ENCODE measurements at regions not wholly inside any gene's neighbourhood (a gene's known extent, or its start where the extent isn't known, plus 50 kb on each side); places are given as distances from the start of the nearest gene placed in this dataset.

GRCh38 chr12:30000401-30000800, 216.7 kb upstream of the TMTC1 start:
- no peaks in the 10 kb centered on the region for H3K36me3 Mint-ChIP-seq
- H3K27ac Mint-ChIP-seq: no peak overlapping the region
- Histone ChIP-seq H3K27me3 (ENCODE audit: insufficient read depth, low read length) (no peaks in the 10 kb centered on the region), H3K4me3 (ENCODE audit: low read length in 2 of 2) (no peak overlapping the region), H3K36me3 (ENCODE audit: insufficient read depth, low read length) (no peaks in the 10 kb centered on the region), H3K27ac (ENCODE audit: low read depth, low read length) (no peak overlapping the region), H3K9me3 (ENCODE audit: control insufficient read depth in 1 of 2, low read length in 2 of 2) (no peaks in the 10 kb centered on the region), H3K4me1 (ENCODE audit: insufficient read depth, low read length) (no peaks in the 10 kb centered on the region)
- peaks cover 0 to 1% (median 0%) of the 10 kb centered on the region in 4 donors for H3K4me1 Mint-ChIP-seq
- no peak overlapping the region for H3K4me3 Mint-ChIP-seq
- ChIA-PET CTCF (ENCODE audit: partially characterized antibody) (no interaction called here), POLR2A (ENCODE audit: partially characterized antibody) (no interaction called here)
- DNase-seq: no peak
- peaks cover 0 to 1% of the 10 kb centered on the region in 2 donors for H3K27me3 Mint-ChIP-seq
- intact Hi-C loops (cut with micrococcal nuclease): no loop called here
- H3K9me3 Mint-ChIP-seq: peaks cover 0 to 4% (median 0%) of the 10 kb centered on the region in 8 donors

GRCh38 chr12:29996993-29997392, 213.3 kb upstream of the TMTC1 start:
- H3K4me3 Mint-ChIP-seq: no peak overlapping the region

GRCh38 chr12:29992366-29992765, 208.6 kb upstream of the TMTC1 start:
- no peak overlapping the region for H3K27ac ChIP-seq (ENCODE audit: low read depth, low read length)
- peaks cover 0 to 1% of the 10 kb centered on the region in 2 donors for H3K27me3 Mint-ChIP-seq
- no peaks in the 10 kb centered on the region for H3K36me3 ChIP-seq (ENCODE audit: insufficient read depth, low read length)
- no peaks in the 10 kb centered on the region for H3K4me1 Mint-ChIP-seq
- H3K27me3 ChIP-seq (ENCODE audit: insufficient read depth, low read length): no peaks in the 10 kb centered on the region
- no peaks in the 10 kb centered on the region for H3K4me1 ChIP-seq (ENCODE audit: insufficient read depth, low read length)
- H3K4me3 Mint-ChIP-seq: no peak overlapping the region
- H3K4me3 ChIP-seq (ENCODE audit: low read length in 2 of 2): no peak overlapping the region
- peaks cover 0 to 6% (median 0%) of the 10 kb centered on the region in 8 donors for H3K9me3 Mint-ChIP-seq
- POLR2A ChIA-PET (ENCODE audit: partially characterized antibody): no interaction called here
- intact Hi-C loops (cut with micrococcal nuclease): no loop called here
- DNase-seq: no peak
- CTCF ChIA-PET (ENCODE audit: partially characterized antibody): no interaction called here
- no peak overlapping the region for H3K27ac Mint-ChIP-seq
- H3K36me3 Mint-ChIP-seq: no peaks in the 10 kb centered on the region
- H3K9me3 ChIP-seq (ENCODE audit: control insufficient read depth in 1 of 2, low read length in 2 of 2): no peaks in the 10 kb centered on the region

More at GRCh38 chr12:29996993-29997392, 213.3 kb upstream of the TMTC1 start:
- Mint-ChIP-seq H3K4me1 (peaks cover 0 to 1% (median 0%) of the 10 kb centered on the region in 4 donors), H3K9me3 (peaks cover 0 to 4% (median 0%) of the 10 kb centered on the region in 8 donors), H3K27ac (no peak overlapping the region), H3K27me3 (peaks cover 0 to 1% of the 10 kb centered on the region in 2 donors), H3K36me3 (no peaks in the 10 kb centered on the region)
- Histone ChIP-seq H3K9me3 (ENCODE audit: control insufficient read depth in 1 of 2, low read length in 2 of 2) (no peaks in the 10 kb centered on the region), H3K4me3 (ENCODE audit: low read length in 2 of 2) (no peak overlapping the region), H3K27ac (ENCODE audit: low read depth, low read length) (no peak overlapping the region), H3K36me3 (ENCODE audit: insufficient read depth, low read length) (no peaks in the 10 kb centered on the region), H3K27me3 (ENCODE audit: insufficient read depth, low read length) (no peaks in the 10 kb centered on the region), H3K4me1 (ENCODE audit: insufficient read depth, low read length) (no peaks in the 10 kb centered on the region)
- intact Hi-C loops (cut with micrococcal nuclease): no loop called here
- ChIA-PET POLR2A (ENCODE audit: partially characterized antibody) (no interaction called here), CTCF (ENCODE audit: partially characterized antibody) (no interaction called here)
- no peak for DNase-seq

- H3K4me1 Mint-ChIP-seq: no peaks in the 10 kb centered on the region
These were observed 208.2 kb upstream of the TMTC1 start for GRCh38 chr12:29991924-29992323.

GRCh38 chr12:29990971-29991370, 207.2 kb upstream of the TMTC1 start:
- no peak for DNase-seq
- Histone ChIP-seq H3K27ac (ENCODE audit: low read depth, low read length) (no peak overlapping the region), H3K9me3 (ENCODE audit: control insufficient read depth in 1 of 2, low read length in 2 of 2) (no peaks in the 10 kb centered on the region), H3K36me3 (ENCODE audit: insufficient read depth, low read length) (no peaks in the 10 kb centered on the region), H3K4me3 (ENCODE audit: low read length in 2 of 2) (no peak overlapping the region), H3K4me1 (ENCODE audit: insufficient read depth, low read length) (no peaks in the 10 kb centered on the region), H3K27me3 (ENCODE audit: insufficient read depth, low read length) (no peaks in the 10 kb centered on the region)
- no peaks in the 10 kb centered on the region for H3K36me3 Mint-ChIP-seq
- no peak overlapping the region for H3K27ac Mint-ChIP-seq
- intact Hi-C loops (cut with micrococcal nuclease): no loop called here
- peaks cover 0 to 6% (median 0%) of the 10 kb centered on the region in 8 donors for H3K9me3 Mint-ChIP-seq
- no peak overlapping the region for H3K4me3 Mint-ChIP-seq
- no peaks in the 10 kb centered on the region for H3K4me1 Mint-ChIP-seq
- CTCF ChIA-PET (ENCODE audit: partially characterized antibody): no interaction called here
- POLR2A ChIA-PET (ENCODE audit: partially characterized antibody): no interaction called here
- H3K27me3 Mint-ChIP-seq: no peaks in the 10 kb centered on the region

More at GRCh38 chr12:29991924-29992323, 208.2 kb upstream of the TMTC1 start:
- Histone ChIP-seq H3K9me3 (ENCODE audit: control insufficient read depth in 1 of 2, low read length in 2 of 2) (no peaks in the 10 kb centered on the region), H3K36me3 (ENCODE audit: insufficient read depth, low read length) (no peaks in the 10 kb centered on the region), H3K27ac (ENCODE audit: low read depth, low read length) (no peak overlapping the region), H3K27me3 (ENCODE audit: insufficient read depth, low read length) (no peaks in the 10 kb centered on the region), H3K4me1 (ENCODE audit: insufficient read depth, low read length) (no peaks in the 10 kb centered on the region), H3K4me3 (ENCODE audit: low read length in 2 of 2) (no peak overlapping the region)
- intact Hi-C loops (cut with micrococcal nuclease): no loop called here
- peaks cover 0 to 1% of the 10 kb centered on the region in 2 donors for H3K27me3 Mint-ChIP-seq
- H3K9me3 Mint-ChIP-seq: peaks cover 0 to 6% (median 0%) of the 10 kb centered on the region in 8 donors
- H3K4me3 Mint-ChIP-seq: no peak overlapping the region
- H3K27ac Mint-ChIP-seq: no peak overlapping the region
- no peak for DNase-seq
- ChIA-PET POLR2A (ENCODE audit: partially characterized antibody) (no interaction called here), CTCF (ENCODE audit: partially characterized antibody) (no interaction called here)
- no peaks in the 10 kb centered on the region for H3K36me3 Mint-ChIP-seq

GRCh38 chr12:29983851-29984250, 200.1 kb upstream of the TMTC1 start:
- H3K4me3 ChIP-seq (ENCODE audit: low read length in 2 of 2): no peak overlapping the region
- Mint-ChIP-seq H3K27me3 (no peaks in the 10 kb centered on the region), H3K36me3 (no peaks in the 10 kb centered on the region), H3K27ac (no peak overlapping the region), H3K4me3 (no peak overlapping the region), H3K9me3 (peaks cover 0 to 14% (median 4%) of the 10 kb centered on the region in 8 donors), H3K4me1 (no peaks in the 10 kb centered on the region)
- CTCF ChIA-PET (ENCODE audit: partially characterized antibody): no interaction called here
- no peaks in the 10 kb centered on the region for H3K36me3 ChIP-seq (ENCODE audit: insufficient read depth, low read length)
- POLR2A ChIA-PET (ENCODE audit: partially characterized antibody): no interaction called here
- no peaks in the 10 kb centered on the region for H3K4me1 ChIP-seq (ENCODE audit: insufficient read depth, low read length)
- no peaks in the 10 kb centered on the region for H3K9me3 ChIP-seq (ENCODE audit: control insufficient read depth in 1 of 2, low read length in 2 of 2)
- DNase-seq: no peak
- intact Hi-C loops (cut with micrococcal nuclease): no loop called here
- H3K27me3 ChIP-seq (ENCODE audit: insufficient read depth, low read length): no peaks in the 10 kb centered on the region
- no peak overlapping the region for H3K27ac ChIP-seq (ENCODE audit: low read depth, low read length)

GRCh38 chr12:29980304-29980703, 196.6 kb upstream of the TMTC1 start:
- Histone ChIP-seq H3K4me3 (ENCODE audit: low read length in 2 of 2) (no peak overlapping the region), H3K36me3 (ENCODE audit: insufficient read depth, low read length) (no peaks in the 10 kb centered on the region), H3K27me3 (ENCODE audit: insufficient read depth, low read length) (no peaks in the 10 kb centered on the region), H3K27ac (ENCODE audit: low read depth, low read length) (no peak overlapping the region), H3K4me1 (ENCODE audit: insufficient read depth, low read length) (no peaks in the 10 kb centered on the region), H3K9me3 (ENCODE audit: control insufficient read depth in 1 of 2, low read length in 2 of 2) (no peaks in the 10 kb centered on the region)
- no peak overlapping the region for H3K27ac Mint-ChIP-seq
- peaks cover 0 to 14% (median 4%) of the 10 kb centered on the region in 8 donors for H3K9me3 Mint-ChIP-seq
- CTCF ChIA-PET (ENCODE audit: partially characterized antibody): no interaction called here
- no peaks in the 10 kb centered on the region for H3K36me3 Mint-ChIP-seq
- POLR2A ChIA-PET (ENCODE audit: partially characterized antibody): no interaction called here
- H3K4me1 Mint-ChIP-seq: no peaks in the 10 kb centered on the region
- H3K27me3 Mint-ChIP-seq: no peaks in the 10 kb centered on the region
- intact Hi-C loops (cut with micrococcal nuclease): no loop called here
- H3K4me3 Mint-ChIP-seq: no peak overlapping the region
- DNase-seq: no peak

GRCh38 chr12:29971446-29971845, 187.7 kb upstream of the TMTC1 start:
- intact Hi-C loops (cut with micrococcal nuclease): no loop called here
- H3K9me3 ChIP-seq (ENCODE audit: control insufficient read depth in 1 of 2, low read length in 2 of 2): no peaks in the 10 kb centered on the region
- no peak overlapping the region for H3K27ac Mint-ChIP-seq
- H3K36me3 ChIP-seq (ENCODE audit: insufficient read depth, low read length): no peaks in the 10 kb centered on the region
- H3K4me1 ChIP-seq (ENCODE audit: insufficient read depth, low read length): no peaks in the 10 kb centered on the region
- DNase-seq: no peak
- peaks cover 0 to 4% (median 0%) of the 10 kb centered on the region in 8 donors for H3K9me3 Mint-ChIP-seq
- ChIA-PET POLR2A (ENCODE audit: partially characterized antibody) (no interaction called here), CTCF (ENCODE audit: partially characterized antibody) (no interaction called here)
- no peaks in the 10 kb centered on the region for H3K27me3 ChIP-seq (ENCODE audit: insufficient read depth, low read length)
- H3K36me3 Mint-ChIP-seq: no peaks in the 10 kb centered on the region
- no peak overlapping the region for H3K4me3 ChIP-seq (ENCODE audit: low read length in 2 of 2)
- H3K4me3 Mint-ChIP-seq: no peak overlapping the region
- no peaks in the 10 kb centered on the region for H3K4me1 Mint-ChIP-seq
- H3K27ac ChIP-seq (ENCODE audit: low read depth, low read length): no peak overlapping the region
- peaks cover 0 to 1% of the 10 kb centered on the region in 2 donors for H3K27me3 Mint-ChIP-seq
